ENCODE measurements at regions not wholly inside any gene's neighbourhood (a gene's known extent, or its start where the extent isn't known, plus 50 kb on each side); places are given as distances from the start of the nearest gene placed in this dataset.

GRCh38 chr1:101167891-101168290 is 68.9 kb upstream of the S1PR1 start:
- H3K4me3 ChIP-seq (ENCODE audit: low read depth, low read length), result no peak overlapping the region
- H3K4me1 ChIP-seq (ENCODE audit: control insufficient read depth, insufficient read depth, low read length), result peaks cover 8% of the 10 kb centered on the region
- no peaks in the 10 kb centered on the region for H3K9me3 ChIP-seq (ENCODE audit: control insufficient read depth, insufficient read depth, low read depth, low read length)
- no peak overlapping the region for H3K9ac ChIP-seq (ENCODE audit: low read length)
- H3K36me3 ChIP-seq (ENCODE audit: control insufficient read depth, insufficient read depth, low read length), result no peaks in the 10 kb centered on the region
- H3K27ac ChIP-seq (ENCODE audit: low read depth, low read length), result no peak overlapping the region
- H3K27me3 ChIP-seq (ENCODE audit: control insufficient read depth, insufficient read depth, low read length), result no peaks in the 10 kb centered on the region

DNA sequence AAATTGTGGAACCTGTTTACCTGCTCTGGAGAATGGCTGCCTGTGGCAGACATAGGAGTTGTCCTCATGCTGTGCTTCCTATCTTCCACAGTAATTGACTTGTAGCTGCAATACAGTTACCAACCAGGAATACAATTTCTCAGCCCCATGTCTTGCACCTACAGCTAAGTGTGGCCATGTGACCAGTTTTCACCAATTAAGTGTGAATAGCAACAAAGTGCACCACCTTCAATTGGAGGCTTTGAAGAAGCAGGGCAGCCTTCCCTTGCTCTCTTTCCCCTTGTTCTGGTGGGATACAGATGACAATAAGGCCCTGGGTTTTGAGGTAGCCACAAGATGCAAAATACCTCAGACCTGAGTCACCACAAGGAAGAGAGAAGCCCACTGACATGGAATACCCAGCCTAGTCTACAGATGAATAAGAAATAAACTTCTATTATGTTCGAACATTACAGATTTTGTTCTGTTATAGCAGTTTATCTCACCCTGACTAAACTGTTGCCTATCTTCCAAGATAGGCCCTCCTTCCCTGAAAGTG is 70.2 kb upstream of the S1PR1 start:
- H3K27ac ChIP-seq (ENCODE audit: low read depth, low read length), result no peak overlapping the region
- H3K4me1 ChIP-seq (ENCODE audit: control insufficient read depth, insufficient read depth, low read length), result peaks cover 8% of the 10 kb centered on the region
- H3K27me3 ChIP-seq (ENCODE audit: control insufficient read depth, insufficient read depth, low read length), result no peaks in the 10 kb centered on the region
- H3K4me3 ChIP-seq (ENCODE audit: low read depth, low read length), result no peak overlapping the region
- no peaks in the 10 kb centered on the region for H3K36me3 ChIP-seq (ENCODE audit: control insufficient read depth, insufficient read depth, low read length)
- no peaks in the 10 kb centered on the region for H3K9me3 ChIP-seq (ENCODE audit: control insufficient read depth, insufficient read depth, low read depth, low read length)
- no peak overlapping the region for H3K9ac ChIP-seq (ENCODE audit: low read length)

GRCh38 chr1:101165954-101166353 is 70.9 kb upstream of the S1PR1 start:
- Histone ChIP-seq H3K9me3 (ENCODE audit: control insufficient read depth, insufficient read depth, low read depth, low read length) (no peaks in the 10 kb centered on the region), H3K27ac (ENCODE audit: low read depth, low read length) (no peak overlapping the region), H3K4me3 (ENCODE audit: low read depth, low read length) (no peak overlapping the region), H3K9ac (ENCODE audit: low read length) (no peak overlapping the region), H3K36me3 (ENCODE audit: control insufficient read depth, insufficient read depth, low read length) (no peaks in the 10 kb centered on the region), H3K27me3 (ENCODE audit: control insufficient read depth, insufficient read depth, low read length) (no peaks in the 10 kb centered on the region), H3K4me1 (ENCODE audit: control insufficient read depth, insufficient read depth, low read length) (peaks cover 8% of the 10 kb centered on the region)

- H3K36me3 ChIP-seq (ENCODE audit: control insufficient read depth, insufficient read depth, low read length), result no peaks in the 10 kb centered on the region
Measured at GRCh38 chr1:101165532-101165931, 71.3 kb upstream of the S1PR1 start.

DNA sequence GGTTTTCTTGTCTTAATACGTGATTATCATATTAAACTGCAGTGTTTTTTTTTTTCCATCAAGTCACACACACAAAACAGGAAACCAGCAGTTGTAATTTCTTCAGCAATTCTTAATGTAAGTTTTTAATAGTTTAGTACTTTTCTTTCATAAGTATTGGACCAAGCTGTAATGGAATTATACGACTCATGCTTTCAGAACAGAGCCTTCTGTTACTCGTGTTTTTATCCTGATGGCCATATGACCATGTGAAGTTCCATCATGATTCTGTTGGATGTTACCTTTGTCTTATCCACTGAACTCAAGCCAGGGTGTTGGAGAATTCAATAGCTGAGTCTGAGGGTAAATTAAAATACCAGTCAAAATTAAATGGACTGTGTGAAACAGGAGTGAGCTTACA is 72.0 kb upstream of the S1PR1 start:
- no peak overlapping the region for H3K9ac ChIP-seq (ENCODE audit: low read length)
- H3K9me3 ChIP-seq (ENCODE audit: control insufficient read depth, insufficient read depth, low read depth, low read length), result no peaks in the 10 kb centered on the region
- H3K27me3 ChIP-seq (ENCODE audit: control insufficient read depth, insufficient read depth, low read length), result no peaks in the 10 kb centered on the region
- H3K4me1 ChIP-seq (ENCODE audit: control insufficient read depth, insufficient read depth, low read length), result peaks cover 8% of the 10 kb centered on the region
- H3K4me3 ChIP-seq (ENCODE audit: low read depth, low read length), result no peak overlapping the region
- H3K27ac ChIP-seq (ENCODE audit: low read depth, low read length), result no peak overlapping the region
- no peaks in the 10 kb centered on the region for H3K36me3 ChIP-seq (ENCODE audit: control insufficient read depth, insufficient read depth, low read length)

More at GRCh38 chr1:101165532-101165931, 71.3 kb upstream of the S1PR1 start:
- Histone ChIP-seq H3K9ac (ENCODE audit: low read length) (no peak overlapping the region), H3K27ac (ENCODE audit: low read depth, low read length) (no peak overlapping the region), H3K4me1 (ENCODE audit: control insufficient read depth, insufficient read depth, low read length) (peaks cover 8% of the 10 kb centered on the region), H3K4me3 (ENCODE audit: low read depth, low read length) (no peak overlapping the region), H3K27me3 (ENCODE audit: control insufficient read depth, insufficient read depth, low read length) (no peaks in the 10 kb centered on the region), H3K9me3 (ENCODE audit: control insufficient read depth, insufficient read depth, low read depth, low read length) (no peaks in the 10 kb centered on the region)

DNA sequence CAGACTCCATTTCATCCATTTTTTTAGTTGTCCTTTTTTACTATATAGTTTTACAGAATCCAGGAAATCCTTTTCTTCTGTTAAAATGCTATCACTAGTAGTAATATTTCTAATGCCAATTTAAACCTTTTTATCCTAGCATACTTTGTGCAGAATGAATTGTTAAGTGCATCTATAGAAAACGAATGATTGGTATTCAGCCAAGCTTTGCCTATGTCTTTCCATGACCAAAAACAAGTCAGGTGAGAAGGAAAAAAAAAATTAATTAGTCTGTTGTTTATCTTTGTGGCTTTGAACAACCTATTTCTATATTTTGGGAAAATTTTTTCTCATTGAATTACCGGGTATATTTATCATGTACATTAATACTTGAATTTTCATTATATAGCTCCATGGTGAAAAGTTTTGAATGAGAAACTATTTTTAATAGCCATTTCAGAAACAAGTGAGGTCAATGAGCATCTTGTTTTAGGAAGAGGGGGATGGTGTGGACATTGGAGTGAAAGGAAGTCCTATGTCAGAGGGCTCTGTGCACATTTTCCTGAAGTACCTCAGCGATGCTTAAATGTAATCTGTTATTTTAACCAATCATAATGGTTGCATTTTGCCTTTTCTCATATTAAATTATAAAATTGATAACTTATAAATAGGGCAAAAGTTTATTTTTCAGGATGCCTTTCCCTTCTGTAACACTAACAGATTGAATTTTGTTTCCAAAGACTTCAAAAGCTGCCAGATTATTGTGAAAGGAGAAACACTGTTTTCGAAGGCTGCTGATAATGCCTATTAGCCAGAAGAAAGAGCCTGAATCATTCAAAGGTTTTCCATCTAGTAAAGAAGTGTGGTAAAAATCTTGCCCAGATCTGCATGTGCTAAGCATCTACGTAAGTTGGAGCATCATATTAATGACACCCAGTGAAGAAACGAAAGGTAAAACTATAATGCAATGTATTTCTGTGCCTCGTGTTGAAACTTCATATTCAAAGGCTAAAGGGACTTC is 73.8 kb upstream of the S1PR1 start:
- Histone ChIP-seq H3K27me3 (ENCODE audit: control insufficient read depth, insufficient read depth, low read length) (no peaks in the 10 kb centered on the region), H3K9me3 (ENCODE audit: control insufficient read depth, insufficient read depth, low read depth, low read length) (no peaks in the 10 kb centered on the region), H3K36me3 (ENCODE audit: control insufficient read depth, insufficient read depth, low read length) (no peaks in the 10 kb centered on the region), H3K27ac (ENCODE audit: low read depth, low read length) (no peak overlapping the region), H3K9ac (ENCODE audit: low read length) (no peak overlapping the region), H3K4me1 (ENCODE audit: control insufficient read depth, insufficient read depth, low read length) (peaks cover 8% of the 10 kb centered on the region), H3K4me3 (ENCODE audit: low read depth, low read length) (no peak overlapping the region)

DNA sequence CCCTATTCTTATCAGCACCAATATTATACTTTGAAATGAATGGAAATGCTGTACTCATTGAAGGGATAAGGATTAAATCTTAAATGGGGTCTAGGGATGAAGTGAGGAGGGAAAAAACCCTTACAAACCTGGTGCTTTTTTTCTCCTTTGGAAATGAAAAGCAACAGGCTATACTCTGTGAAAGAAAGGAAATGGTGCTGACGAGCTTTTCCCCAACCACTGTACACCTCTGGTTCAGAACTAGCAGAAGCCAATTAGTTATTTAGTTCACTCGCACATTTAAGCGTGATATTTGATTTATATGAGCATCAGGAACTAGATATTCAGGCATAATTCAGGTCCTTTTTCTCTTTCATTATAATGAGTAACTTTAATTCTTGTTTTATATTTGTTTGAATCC is 74.5 kb upstream of the S1PR1 start:
- no peaks in the 10 kb centered on the region for H3K9me3 ChIP-seq (ENCODE audit: control insufficient read depth, insufficient read depth, low read depth, low read length)
- no peak overlapping the region for H3K4me3 ChIP-seq (ENCODE audit: low read depth, low read length)
- H3K36me3 ChIP-seq (ENCODE audit: control insufficient read depth, insufficient read depth, low read length), result no peaks in the 10 kb centered on the region
- H3K27ac ChIP-seq (ENCODE audit: low read depth, low read length), result no peak overlapping the region
- no peaks in the 10 kb centered on the region for H3K27me3 ChIP-seq (ENCODE audit: control insufficient read depth, insufficient read depth, low read length)
- no peak overlapping the region for H3K9ac ChIP-seq (ENCODE audit: low read length)
- H3K4me1 ChIP-seq (ENCODE audit: control insufficient read depth, insufficient read depth, low read length), result peaks cover 8% of the 10 kb centered on the region

DNA sequence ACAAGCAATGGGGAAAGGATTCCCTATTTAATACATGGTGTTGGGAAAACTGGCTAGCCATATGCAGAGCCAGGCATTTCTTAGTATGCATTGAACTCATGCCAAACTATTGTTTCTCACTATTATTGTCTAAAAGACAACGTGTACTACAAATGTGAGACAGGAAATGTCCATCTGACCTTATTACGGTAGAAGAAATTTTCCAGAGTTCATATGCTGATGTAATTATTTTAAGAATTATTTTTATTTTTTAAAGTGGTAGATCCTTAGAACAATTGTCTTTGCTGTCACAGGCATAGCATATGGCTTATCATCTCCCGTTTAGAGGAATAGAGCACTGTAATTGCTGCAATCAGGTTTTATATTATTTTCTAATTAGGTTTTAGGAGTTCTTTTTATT is 75.2 kb upstream of the S1PR1 start:
- no peak overlapping the region for H3K4me3 ChIP-seq (ENCODE audit: low read depth, low read length)
- H3K9me3 ChIP-seq (ENCODE audit: control insufficient read depth, insufficient read depth, low read depth, low read length), result no peaks in the 10 kb centered on the region
- H3K9ac ChIP-seq (ENCODE audit: low read length), result no peak overlapping the region
- no peaks in the 10 kb centered on the region for H3K36me3 ChIP-seq (ENCODE audit: control insufficient read depth, insufficient read depth, low read length)
- H3K27ac ChIP-seq (ENCODE audit: low read depth, low read length), result no peak overlapping the region
- H3K4me1 ChIP-seq (ENCODE audit: control insufficient read depth, insufficient read depth, low read length), result peaks cover 7% of the 10 kb centered on the region
- H3K27me3 ChIP-seq (ENCODE audit: control insufficient read depth, insufficient read depth, low read length), result no peaks in the 10 kb centered on the region

DNA sequence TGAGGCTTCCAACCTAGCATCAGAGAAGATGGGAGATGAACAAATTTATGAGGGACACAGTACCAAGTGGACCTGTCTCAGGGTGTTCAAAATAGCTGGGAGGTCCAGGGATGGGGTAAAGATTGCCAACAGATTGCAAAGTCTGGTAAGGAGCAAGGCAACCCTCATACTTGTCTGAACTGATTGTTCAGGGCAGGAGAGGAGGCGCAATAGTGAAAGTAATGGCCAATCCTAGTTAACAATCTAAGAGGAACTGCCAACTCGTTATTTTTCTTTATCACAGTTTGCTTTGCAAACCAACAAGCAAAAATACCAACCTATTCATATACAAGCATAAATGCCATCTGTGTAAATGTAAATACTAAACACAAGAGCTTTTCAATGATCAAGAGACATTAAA is 78.4 kb upstream of the S1PR1 start:
- Histone ChIP-seq H3K9me3 (ENCODE audit: control insufficient read depth, insufficient read depth, low read depth, low read length) (no peaks in the 10 kb centered on the region), H3K9ac (ENCODE audit: low read length) (no peak overlapping the region), H3K27me3 (ENCODE audit: control insufficient read depth, insufficient read depth, low read length) (no peaks in the 10 kb centered on the region), H3K27ac (ENCODE audit: low read depth, low read length) (no peak overlapping the region), H3K4me1 (ENCODE audit: control insufficient read depth, insufficient read depth, low read length) (no peaks in the 10 kb centered on the region), H3K4me3 (ENCODE audit: low read depth, low read length) (no peak overlapping the region), H3K36me3 (ENCODE audit: control insufficient read depth, insufficient read depth, low read length) (no peaks in the 10 kb centered on the region)

- Histone ChIP-seq H3K9me3 (ENCODE audit: control insufficient read depth, insufficient read depth, low read depth, low read length) (no peaks in the 10 kb centered on the region), H3K4me3 (ENCODE audit: low read depth, low read length) (no peak overlapping the region), H3K36me3 (ENCODE audit: control insufficient read depth, insufficient read depth, low read length) (no peaks in the 10 kb centered on the region), H3K27ac (ENCODE audit: low read depth, low read length) (no peak overlapping the region), H3K27me3 (ENCODE audit: control insufficient read depth, insufficient read depth, low read length) (no peaks in the 10 kb centered on the region), H3K4me1 (ENCODE audit: control insufficient read depth, insufficient read depth, low read length) (no peaks in the 10 kb centered on the region; the same call in 1 of the 2 replicates), H3K9ac (ENCODE audit: low read length) (no peak overlapping the region)
Measured at GRCh38 chr1:101154547-101154946, 82.3 kb upstream of the S1PR1 start.

DNA sequence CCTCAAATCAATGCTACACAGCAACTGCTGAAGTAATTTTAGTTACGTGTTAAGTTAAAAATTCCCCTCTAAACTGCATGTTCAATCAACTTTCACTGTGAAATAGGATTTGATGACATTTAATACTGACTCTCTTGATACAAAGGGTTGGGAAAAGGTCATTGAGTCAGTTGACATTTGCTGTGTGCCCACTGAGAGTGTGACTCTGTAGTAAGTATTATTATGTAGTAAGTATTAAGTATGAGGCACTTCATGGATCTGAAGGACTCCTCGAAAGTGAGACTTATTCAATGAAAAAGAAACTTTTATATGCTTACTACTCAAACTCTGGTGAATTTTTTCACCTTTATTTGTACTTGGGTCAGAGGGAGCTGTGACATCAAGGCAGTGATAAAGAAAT is 83.1 kb upstream of the S1PR1 start:
- H3K27me3 ChIP-seq (ENCODE audit: control insufficient read depth, insufficient read depth, low read length), result no peaks in the 10 kb centered on the region
- H3K27ac ChIP-seq (ENCODE audit: low read depth, low read length), result no peak overlapping the region
- H3K4me3 ChIP-seq (ENCODE audit: low read depth, low read length), result no peak overlapping the region
- no peaks in the 10 kb centered on the region for H3K36me3 ChIP-seq (ENCODE audit: control insufficient read depth, insufficient read depth, low read length)
- no peaks in the 10 kb centered on the region for H3K9me3 ChIP-seq (ENCODE audit: control insufficient read depth, insufficient read depth, low read depth, low read length)
- H3K9ac ChIP-seq (ENCODE audit: low read length), result no peak overlapping the region
- no peaks in the 10 kb centered on the region; the same call in 1 of the 2 replicates for H3K4me1 ChIP-seq (ENCODE audit: control insufficient read depth, insufficient read depth, low read length)
